IMR-90 (cell line): ENCODE measurements at regions not wholly inside any gene's neighbourhood (a gene's known extent, or its start where the extent isn't known, plus 50 kb on each side); places are given as distances from the start of the nearest gene placed in this dataset.

Experiments
- ATAC-seq: fragments of 200-7000 bp; cut with Tn5 transposase; 2 replicates; pipeline ENCODE4 v1.9.1; 2020; ENCODE audit warnings: low read depth, mild to moderate bottlenecking, moderate library complexity
- BruUV-seq: library from RNA; stranded (reverse); fragments of 400-500 nt; replicated peaks from 2 replicates; lab custom pipeline; 2021; lab: Mats Ljungman, UMichigan
- CTCF ChIA-PET: fragments of 300-600 bp; formaldehyde crosslinking; extraction: SDS; loops from one replicate; lab custom pipeline; 2021; ENCODE audit warnings: antibody characterized with exemption; lab: Yijun Ruan, JAX
- POLR2A ChIA-PET: fragments of 300-600 bp; sonication (Branson Sonifier 250); formaldehyde crosslinking; loops from one replicate; lab custom pipeline; 2022; ENCODE audit warnings: antibody characterized with exemption; ENCODE audit not compliant: unreplicated experiment; lab: Charles Lee
- DNase-seq: peaks from one replicate; pipeline ENCODE4 v3.0.0; 2013
- H2AFZ ChIP-seq: replicated peaks from 2 replicates; pipeline ENCODE3; 2013; ENCODE audit warnings: low read length, mild to moderate bottlenecking; ENCODE audit not compliant: poor library complexity
- H2AK5ac ChIP-seq: 2 replicates; pipeline ENCODE4 v1.6.1; 2013; ENCODE audit warnings: low read depth, low read length, inconsistent platforms
- H2AK9ac ChIP-seq: replicated peaks from 2 replicates; pipeline ENCODE3; 2013; ENCODE audit warnings: mild to moderate bottlenecking, low read depth, low read length, moderate library complexity; ENCODE audit not compliant: poor library complexity
- H2BK120ac ChIP-seq: 2 replicates; pipeline ENCODE4 v1.6.1; 2013; ENCODE audit warnings: low read depth, low read length, inconsistent platforms
- H2BK15ac ChIP-seq: 3 replicates; pipeline ENCODE4 v1.6.1; 2013; ENCODE audit warnings: low read depth, low read length, inconsistent platforms
- H2BK20ac ChIP-seq: 2 replicates; pipeline ENCODE4 v1.6.1; 2013; ENCODE audit warnings: low read depth, mild to moderate bottlenecking, inconsistent platforms, low read length, moderate library complexity
- H2BK5ac ChIP-seq: 2 replicates; pipeline ENCODE4 v1.6.1; 2013; ENCODE audit warnings: mild to moderate bottlenecking, low read depth, low read length, inconsistent platforms; ENCODE audit not compliant: poor library complexity, severe bottlenecking
- H3K14ac ChIP-seq: replicated peaks from 2 replicates; pipeline ENCODE4 v1.6.1; 2013; ENCODE audit warnings: low read depth, low read length, inconsistent platforms
- H3K18ac ChIP-seq: 2 replicates; pipeline ENCODE4 v1.6.1; 2013; ENCODE audit warnings: low read depth, low read length, control low read depth
- H3K23ac ChIP-seq: 2 replicates; pipeline ENCODE4 v1.6.1; 2013; ENCODE audit warnings: low read depth, low read length, inconsistent platforms
- H3K27ac ChIP-seq: 2 replicates; pipeline ENCODE4 v1.5.1; 2013; ENCODE audit warnings: mild to moderate bottlenecking, control low read depth, low read length; ENCODE audit not compliant: insufficient read depth
- H3K27me3 ChIP-seq: 2 replicates; pipeline ENCODE4 v1.6.1; 2013; ENCODE audit warnings: low read length; ENCODE audit not compliant: control insufficient read depth, insufficient read depth
- H3K36me3 ChIP-seq: 2 replicates; pipeline ENCODE4 v1.6.1; 2013; ENCODE audit warnings: low read length, mixed read lengths; ENCODE audit not compliant: control insufficient read depth, insufficient read depth
- H3K4ac ChIP-seq: 2 replicates; pipeline ENCODE4 v1.6.1; 2013; ENCODE audit warnings: low read depth, low read length, inconsistent platforms
- H3K4me1 ChIP-seq: 2 replicates; pipeline ENCODE4 v1.6.1; 2013; ENCODE audit warnings: low read length, mixed read lengths; ENCODE audit not compliant: control insufficient read depth, insufficient read depth
- H3K4me2 ChIP-seq: 2 replicates; pipeline ENCODE4 v1.6.1; 2013; ENCODE audit warnings: low read depth, mild to moderate bottlenecking, control low read depth, low read length, moderate library complexity
- H3K4me3 ChIP-seq: 2 replicates; pipeline ENCODE4 v1.5.1; 2013; ENCODE audit warnings: low read depth, mild to moderate bottlenecking, control low read depth, low read length, moderate library complexity; ENCODE audit not compliant: insufficient read depth
- H3K56ac ChIP-seq: 2 replicates; pipeline ENCODE4 v1.6.1; 2013; ENCODE audit warnings: low read length, inconsistent platforms; ENCODE audit not compliant: insufficient read depth; ENCODE audit errors: extremely low read depth
- H3K79me1 ChIP-seq, 2 experiments: 2 replicates each; pipeline ENCODE4 v1.6.1; 2013; ENCODE audit warnings: low read length in 2 of 2, inconsistent platforms in 1 of 2, low read depth in 1 of 2
- H3K9ac ChIP-seq: 2 replicates; pipeline ENCODE4 v1.6.1; 2013; ENCODE audit warnings: low read depth, low read length, control low read depth
- H3K9me1 ChIP-seq: 2 replicates; pipeline ENCODE4 v1.6.1; 2013; ENCODE audit warnings: low read length, inconsistent platforms; ENCODE audit not compliant: insufficient read depth
- H3K9me3 ChIP-seq: 2 replicates; pipeline ENCODE4 v1.6.1; 2013; ENCODE audit warnings: low read length; ENCODE audit not compliant: control insufficient read depth, insufficient read depth
- H4K20me1 ChIP-seq: 2 replicates; pipeline ENCODE4 v1.6.1; 2013; ENCODE audit warnings: low read length, inconsistent platforms; ENCODE audit not compliant: insufficient read depth
- H4K5ac ChIP-seq: 2 replicates; pipeline ENCODE4 v1.6.1; 2013; ENCODE audit warnings: mild to moderate bottlenecking, low read depth, low read length, control low read depth
- H4K8ac ChIP-seq, 2 experiments: 2 replicates each; pipeline ENCODE4 v1.6.1; 2013; ENCODE audit warnings: low read depth in 2 of 2, low read length in 2 of 2, control low read depth in 1 of 2, inconsistent platforms in 1 of 2
- H4K91ac ChIP-seq: 2 replicates; pipeline ENCODE4 v1.6.1; 2013; ENCODE audit warnings: low read depth, low read length, inconsistent platforms; ENCODE audit not compliant: insufficient read depth
- RAD21 ChIP-seq: IDR thresholded peaks from 2 replicates; pipeline ENCODE4 v1.6.1; 2012; ENCODE audit warnings: low read length, improper control_type of control experiment
- RCOR1 ChIP-seq: IDR thresholded peaks from 2 replicates; pipeline ENCODE4 v1.6.1; 2012; ENCODE audit warnings: mild to moderate bottlenecking, low read length, improper control_type of control experiment; ENCODE audit not compliant: insufficient replicate concordance
- dilution Hi-C: fragments of 300-500 bp; cut with HindIII; formaldehyde crosslinking; loops from one replicate; pipeline ENCODE4 v1.14.3; 2018; ENCODE audit warnings: low sequenced_read_pairs; ENCODE audit not compliant: unreplicated experiment
- in situ Hi-C: fragments of 300-500 bp; cut with MboI; formaldehyde crosslinking; loops from 3 replicates; pipeline ENCODE4 v1.14.3; 2019; ENCODE audit warnings: low sequenced_read_pairs, inconsistent platforms, mixed read lengths
- intact Hi-C: fragments of 100-400 bp; cut with micrococcal nuclease; formaldehyde crosslinking; loops from 2 replicates; pipeline ENCODE4 v1.10.0; 2022
- TF ChIP-seq, protein P1 (sequence below): fragments of 150-350 bp; IDR thresholded peaks from 2 replicates; pipeline ENCODE4 v1.6.1; 2017; ENCODE audit warnings: mild to moderate bottlenecking, antibody characterized with exemption, low read length, low read depth

DNA sequence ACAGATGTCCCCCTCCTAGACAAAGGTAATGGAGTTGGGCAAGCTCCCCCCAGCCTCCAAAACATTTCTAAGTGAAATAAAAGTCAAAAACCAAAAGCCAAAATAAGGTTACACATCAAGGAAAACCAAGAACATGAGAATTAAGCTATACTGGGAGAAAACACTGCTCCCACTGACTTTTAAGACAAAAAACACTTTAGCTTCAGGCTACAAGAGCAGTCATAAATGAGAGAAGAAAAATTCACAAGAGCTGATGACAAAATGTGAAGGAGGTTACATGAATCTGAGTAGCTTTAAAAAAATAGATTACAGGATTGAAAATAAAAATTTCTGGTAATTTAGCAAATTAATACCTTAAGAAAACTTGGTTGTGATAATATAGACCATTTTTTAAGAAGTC, 1370.3 kb upstream of the CDH9 start:
- no peak for DNase-seq
- H3K27me3 ChIP-seq = no peaks in the 10 kb centered on the region
- no peak overlapping the region for H3K4ac ChIP-seq
- dilution Hi-C loops = no loop called here
- no peak overlapping the region for H2AK9ac ChIP-seq
- no peaks in the 10 kb centered on the region for H4K20me1 ChIP-seq
- H3K27ac ChIP-seq = no peak overlapping the region
- no TSS peak for BruUV-seq
- TF ChIP-seq RCOR1 (no peak), RAD21 (no peak)
- TF ChIP-seq, protein P1, sequence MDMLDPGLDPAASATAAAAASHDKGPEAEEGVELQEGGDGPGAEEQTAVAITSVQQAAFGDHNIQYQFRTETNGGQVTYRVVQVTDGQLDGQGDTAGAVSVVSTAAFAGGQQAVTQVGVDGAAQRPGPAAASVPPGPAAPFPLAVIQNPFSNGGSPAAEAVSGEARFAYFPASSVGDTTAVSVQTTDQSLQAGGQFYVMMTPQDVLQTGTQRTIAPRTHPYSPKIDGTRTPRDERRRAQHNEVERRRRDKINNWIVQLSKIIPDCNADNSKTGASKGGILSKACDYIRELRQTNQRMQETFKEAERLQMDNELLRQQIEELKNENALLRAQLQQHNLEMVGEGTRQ = no peak
- ChIA-PET CTCF (no interaction called here), POLR2A (no interaction called here)
- H3K4me1 ChIP-seq = no peaks in the 10 kb centered on the region
- intact Hi-C loops = no loop called here
- no peak overlapping the region for H3K9ac ChIP-seq
- H3K18ac ChIP-seq = no peak overlapping the region
- H2AK5ac ChIP-seq = no peak overlapping the region
- no peak overlapping the region for H3K23ac ChIP-seq
- H2AFZ ChIP-seq = no peak overlapping the region
- H2BK15ac ChIP-seq = no peak overlapping the region
- peaks cover 18% of the 10 kb centered on the region for H3K9me3 ChIP-seq
- H2BK120ac ChIP-seq = no peak overlapping the region
- H3K4me3 ChIP-seq = no peak overlapping the region
- no peak for ATAC-seq
- no peak overlapping the region for H3K14ac ChIP-seq
- H2BK20ac ChIP-seq = no peak overlapping the region
- H3K36me3 ChIP-seq = no peaks in the 10 kb centered on the region
- H4K91ac ChIP-seq = no peak overlapping the region
- H3K4me2 ChIP-seq = no peak overlapping the region
- H4K8ac ChIP-seq = no peak overlapping the region
- H3K56ac ChIP-seq = no peak overlapping the region
- no peak overlapping the region for H4K5ac ChIP-seq
- no peaks in the 10 kb centered on the region for H3K9me1 ChIP-seq
- no peak overlapping the region for H2BK5ac ChIP-seq
- in situ Hi-C loops = no loop called here
- no peaks in the 10 kb centered on the region for H3K79me1 ChIP-seq
